NB4 (cell line): ENCODE measurements at regions not wholly inside any gene's neighbourhood (a gene's known extent, or its start where the extent isn't known, plus 50 kb on each side); places are given as distances from the start of the nearest gene placed in this dataset.

Experiments used
- POLR2A ChIP-seq: IDR thresholded peaks from 2 replicates; pipeline ENCODE4 v1.6.1; 2011; ENCODE audit warnings: mild to moderate bottlenecking; ENCODE audit not compliant: insufficient read length; ENCODE audit errors: extremely low read depth
- TF ChIP-seq, protein P1 (sequence below): IDR thresholded peaks from 2 replicates; pipeline ENCODE4 v1.6.1; 2011; ENCODE audit warnings: low read depth, low read length
- TF ChIP-seq, protein P2 (sequence below): IDR thresholded peaks from one replicate; pipeline ENCODE4 v1.5.1; 2012; ENCODE audit warnings: low read depth, low read length

DNA sequence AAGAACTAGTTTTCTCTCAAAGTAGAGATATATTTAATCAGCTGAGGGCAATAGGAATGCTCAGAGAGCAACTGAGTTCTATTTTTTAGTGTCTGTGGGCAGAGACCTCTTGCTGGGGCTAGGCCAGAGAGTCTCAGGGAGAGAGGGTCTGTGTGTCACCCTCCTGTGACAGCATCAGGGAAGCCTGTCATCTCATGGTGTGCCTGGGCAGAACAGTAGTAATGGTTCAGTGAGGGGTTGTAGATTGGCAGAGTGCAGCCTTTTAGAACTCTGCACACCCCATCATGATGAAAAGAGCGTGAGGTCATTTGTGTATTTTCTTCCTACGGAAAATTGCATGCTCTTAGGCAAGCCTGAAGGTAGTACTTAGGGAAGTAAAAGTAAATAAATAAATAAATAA, 1396.5 kb upstream of the AGA start:
- TF ChIP-seq, protein P1, sequence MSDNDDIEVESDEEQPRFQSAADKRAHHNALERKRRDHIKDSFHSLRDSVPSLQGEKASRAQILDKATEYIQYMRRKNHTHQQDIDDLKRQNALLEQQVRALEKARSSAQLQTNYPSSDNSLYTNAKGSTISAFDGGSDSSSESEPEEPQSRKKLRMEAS = no peak
- no peak for TF ChIP-seq POLR2A
- TF ChIP-seq, protein P2, sequence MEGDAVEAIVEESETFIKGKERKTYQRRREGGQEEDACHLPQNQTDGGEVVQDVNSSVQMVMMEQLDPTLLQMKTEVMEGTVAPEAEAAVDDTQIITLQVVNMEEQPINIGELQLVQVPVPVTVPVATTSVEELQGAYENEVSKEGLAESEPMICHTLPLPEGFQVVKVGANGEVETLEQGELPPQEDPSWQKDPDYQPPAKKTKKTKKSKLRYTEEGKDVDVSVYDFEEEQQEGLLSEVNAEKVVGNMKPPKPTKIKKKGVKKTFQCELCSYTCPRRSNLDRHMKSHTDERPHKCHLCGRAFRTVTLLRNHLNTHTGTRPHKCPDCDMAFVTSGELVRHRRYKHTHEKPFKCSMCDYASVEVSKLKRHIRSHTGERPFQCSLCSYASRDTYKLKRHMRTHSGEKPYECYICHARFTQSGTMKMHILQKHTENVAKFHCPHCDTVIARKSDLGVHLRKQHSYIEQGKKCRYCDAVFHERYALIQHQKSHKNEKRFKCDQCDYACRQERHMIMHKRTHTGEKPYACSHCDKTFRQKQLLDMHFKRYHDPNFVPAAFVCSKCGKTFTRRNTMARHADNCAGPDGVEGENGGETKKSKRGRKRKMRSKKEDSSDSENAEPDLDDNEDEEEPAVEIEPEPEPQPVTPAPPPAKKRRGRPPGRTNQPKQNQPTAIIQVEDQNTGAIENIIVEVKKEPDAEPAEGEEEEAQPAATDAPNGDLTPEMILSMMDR = no peak
